GM19452 (cell line): ENCODE measurements at regions not wholly inside any gene's neighbourhood (a gene's known extent, or its start where the extent isn't known, plus 50 kb on each side); places are given as distances from the start of the nearest gene placed in this dataset.
"Not testable (repeated sequence)": the region's sequence is repeated elsewhere in the genome, so short reads cannot be mapped to it uniquely, and the experiment has no call there.

Experiments
- ATAC-seq: cut with Tn5 transposase; IDR thresholded peaks from one replicate; pipeline ENCODE4 v1.9.1; 2021; ENCODE audit not compliant: unreplicated experiment

GRCh38 chr14:88981948-88982347, 157.5 kb downstream of the TTC8 start:
- no peak for ATAC-seq

- no peak for ATAC-seq
Observed at GRCh38 chr14:88983755-88984154, 159.3 kb downstream of the TTC8 start.

- no peak for ATAC-seq
Observed at GRCh38 chr14:88985654-88986053, 161.2 kb downstream of the TTC8 start.

- no peak for ATAC-seq
Observed at GRCh38 chr14:88986146-88986841, 161.8 kb downstream of the TTC8 start.

GRCh38 chr14:88986908-88987307, 162.5 kb downstream of the TTC8 start:
- not testable (repeated sequence) for ATAC-seq

- no peak for ATAC-seq
Observed at GRCh38 chr14:88987516-88987915, 163.1 kb downstream of the TTC8 start.

GRCh38 chr14:88989911-88990310, 165.5 kb downstream of the TTC8 start:
- ATAC-seq = no peak

- ATAC-seq = no peak
Observed at GRCh38 chr14:88990856-88991255, 166.4 kb downstream of the TTC8 start.

GRCh38 chr14:88992011-88992410, 167.6 kb downstream of the TTC8 start:
- no peak for ATAC-seq

- ATAC-seq = no peak
Observed at GRCh38 chr14:88993946-88994345, 169.5 kb downstream of the TTC8 start.

GRCh38 chr14:88995437-88996198, 171.2 kb downstream of the TTC8 start:
- ATAC-seq = no peak

- no peak for ATAC-seq
Observed at GRCh38 chr14:88998027-88998426, 173.6 kb downstream of the TTC8 start.

- ATAC-seq = no peak
Observed at GRCh38 chr14:88999137-88999536, 174.7 kb downstream of the TTC8 start.

- no peak for ATAC-seq
Observed at GRCh38 chr14:89000007-89000942, 175.8 kb downstream of the TTC8 start.

GRCh38 chr14:89004166-89004565, 179.7 kb downstream of the TTC8 start:
- no peak for ATAC-seq

GRCh38 chr14:89007906-89008305, 183.5 kb downstream of the TTC8 start:
- no peak for ATAC-seq

GRCh38 chr14:89011355-89012281, 187.2 kb downstream of the TTC8 start:
- no peak for ATAC-seq

GRCh38 chr14:89012282-89013097, 188.0 kb downstream of the TTC8 start:
- no peak for ATAC-seq

- no peak for ATAC-seq
Observed at GRCh38 chr14:89013098-89013504, 188.7 kb downstream of the TTC8 start.
